GDM1 (cell line): ENCODE measurements at regions not wholly inside any gene's neighbourhood (a gene's known extent, or its start where the extent isn't known, plus 50 kb on each side); places are given as distances from the start of the nearest gene placed in this dataset.
A peak's percentile ranks its signal among the peaks of the same experiment; 100 is the strongest.
"Not testable (repeated sequence)": the region's sequence is repeated elsewhere in the genome, so short reads cannot be mapped to it uniquely, and the experiment has no call there.

Source experiments
- DNase-seq: peaks from one replicate; lab custom pipeline; 2025; lab: John Stamatoyannopoulos, UW

DNA sequence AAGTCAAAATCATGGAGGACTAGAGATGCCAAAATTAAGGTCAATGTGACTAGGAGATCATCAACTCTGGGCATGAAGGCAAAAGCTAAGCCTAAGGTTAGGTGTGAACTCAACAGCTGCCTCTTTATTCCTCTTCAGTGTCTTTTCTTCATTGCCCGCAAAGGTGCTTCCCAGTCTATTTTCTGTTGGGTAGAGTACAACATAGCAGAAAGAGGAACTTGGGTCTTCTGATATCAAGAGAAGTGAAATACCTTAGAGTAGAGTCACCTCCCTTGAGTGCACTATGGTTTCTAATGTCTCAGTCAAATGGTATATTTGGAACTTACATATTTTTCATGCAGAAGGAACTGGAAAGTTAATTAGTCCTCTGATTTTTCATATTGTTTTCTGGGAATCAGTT is 122.5 kb upstream of the GRIN3A start:
- no peak for DNase-seq

DNA sequence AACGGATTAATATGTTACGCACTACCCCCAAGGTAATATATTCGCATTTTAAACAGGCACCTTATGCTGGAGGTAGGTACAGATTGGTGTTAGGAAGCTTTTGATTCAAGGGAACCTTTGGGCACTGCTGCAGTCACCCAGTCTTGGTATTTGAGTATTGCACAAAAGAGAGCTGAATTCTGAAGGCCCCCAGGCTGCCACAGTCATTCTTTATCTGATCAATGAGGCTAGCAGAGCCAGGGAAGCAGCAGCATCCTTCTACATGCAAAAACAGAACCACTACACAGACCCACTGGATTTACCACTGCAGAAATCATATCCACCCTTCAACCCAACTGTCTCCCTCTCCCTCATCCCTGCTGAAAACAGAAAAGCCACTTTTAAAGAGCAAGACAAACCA is 121.2 kb upstream of the GRIN3A start:
- DNase-seq: no peak

DNA sequence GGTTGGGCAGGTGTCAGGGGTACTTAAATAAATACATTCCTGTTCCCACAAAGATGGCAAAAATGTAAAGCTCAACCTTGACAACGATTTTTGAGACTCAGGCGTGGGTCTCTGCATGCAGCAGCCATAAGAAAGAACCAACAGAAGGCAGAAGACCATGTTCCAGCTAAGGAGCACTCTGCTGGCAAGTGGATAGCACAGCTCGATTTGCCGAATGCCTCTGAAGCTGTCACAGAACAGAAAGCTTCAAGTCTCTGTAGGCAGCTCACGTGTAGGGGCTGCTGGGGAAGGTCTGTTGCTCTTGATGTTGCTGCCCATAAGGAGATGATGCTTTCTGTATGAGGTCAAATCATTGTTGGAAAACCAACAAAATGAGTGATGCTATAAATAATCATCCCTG is 119.6 kb upstream of the GRIN3A start:
- no peak for DNase-seq

DNA sequence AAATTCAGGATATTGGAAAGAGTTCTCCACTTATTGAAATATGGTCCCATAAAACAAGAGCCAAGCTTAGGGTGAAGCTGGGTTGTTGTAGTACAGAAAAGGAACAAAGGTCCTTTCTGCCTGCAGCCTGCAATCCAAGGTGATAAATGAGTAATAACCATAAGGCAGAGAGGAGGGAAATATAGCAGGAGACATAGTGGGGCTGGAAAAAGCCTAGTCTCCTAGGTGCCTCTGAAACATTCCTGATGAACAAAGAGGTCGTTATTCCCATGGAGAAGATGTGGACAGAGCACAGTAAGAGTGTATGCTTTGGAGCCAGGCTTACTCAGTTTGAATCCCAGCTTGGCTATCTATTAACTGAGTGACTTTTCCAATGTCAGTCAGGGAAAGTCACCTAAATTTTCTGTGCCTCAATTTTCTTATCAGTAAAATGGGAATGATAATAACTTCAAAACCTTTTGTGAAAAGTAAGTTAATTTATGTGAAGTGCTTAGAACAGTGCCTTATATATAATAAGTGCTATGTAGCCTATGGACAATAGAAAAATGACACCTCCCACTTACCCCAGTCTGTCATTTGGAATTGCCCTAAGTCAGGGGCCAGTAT is 110.8 kb upstream of the GRIN3A start:
- DNase-seq: no peak

DNA sequence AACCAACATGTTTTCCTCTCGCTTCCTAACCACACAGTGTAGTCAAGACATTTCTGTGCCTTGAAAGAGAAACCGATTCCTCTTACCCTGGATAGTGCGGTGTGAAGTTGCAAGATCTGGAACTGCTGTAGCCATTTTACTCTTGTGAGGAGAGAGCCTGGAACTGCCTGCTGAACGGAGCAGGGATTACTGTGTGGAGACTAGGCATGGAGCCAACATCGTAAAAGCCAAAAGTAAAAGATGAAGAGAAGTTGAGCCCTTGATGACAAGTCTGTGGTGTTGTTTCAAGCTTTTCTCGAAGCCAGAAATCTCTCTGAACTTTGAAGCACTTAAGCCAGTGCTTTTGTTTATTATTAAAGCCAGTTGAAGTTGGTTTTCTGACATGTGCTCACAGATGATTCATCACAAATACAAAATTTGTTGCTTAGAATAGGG is 110.1 kb upstream of the GRIN3A start:
- DNase-seq: no peak

DNA sequence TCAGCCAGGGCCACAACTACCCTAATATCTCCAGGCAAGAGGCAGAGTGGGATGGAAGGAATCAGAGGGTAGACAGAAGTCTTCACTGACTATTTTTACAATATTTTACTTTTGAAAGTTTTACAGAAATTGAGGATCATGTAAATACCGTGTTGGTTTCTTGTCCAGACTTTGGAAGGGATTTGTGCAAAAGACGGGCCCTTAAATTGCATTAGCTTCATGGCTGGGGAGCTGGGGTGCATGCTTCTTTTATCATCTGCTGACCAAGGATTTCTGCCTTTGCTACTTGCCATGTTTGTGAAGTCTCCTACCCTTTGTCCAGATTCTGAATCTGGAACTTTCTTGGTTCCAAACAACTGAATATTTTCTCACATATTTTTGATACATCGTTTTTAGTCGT is 107.7 kb upstream of the GRIN3A start:
- no peak for DNase-seq

DNA sequence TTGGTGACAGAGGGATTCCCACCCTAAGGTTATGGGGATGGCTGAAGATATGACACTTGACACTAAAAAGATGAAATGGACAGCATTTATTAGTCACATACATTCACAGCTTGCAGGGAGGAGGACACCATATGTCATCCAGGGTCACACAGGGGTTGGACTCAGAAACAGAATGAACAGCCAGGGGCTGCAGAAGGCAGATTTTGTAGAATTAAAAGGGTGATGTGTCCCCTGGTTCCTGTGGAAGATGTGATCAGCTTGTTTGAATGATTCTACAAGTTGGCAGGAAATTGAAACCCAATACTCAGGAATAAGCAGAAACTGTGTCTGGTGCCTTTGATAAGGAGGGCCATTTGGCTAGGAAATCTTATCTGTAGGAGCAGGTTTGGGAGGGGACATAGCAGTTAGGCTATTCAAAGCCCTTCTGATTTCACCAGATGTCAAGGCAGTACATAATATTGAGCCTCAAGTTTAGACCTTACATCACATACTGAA is 102.3 kb upstream of the GRIN3A start:
- DNase-seq: no peak

DNA sequence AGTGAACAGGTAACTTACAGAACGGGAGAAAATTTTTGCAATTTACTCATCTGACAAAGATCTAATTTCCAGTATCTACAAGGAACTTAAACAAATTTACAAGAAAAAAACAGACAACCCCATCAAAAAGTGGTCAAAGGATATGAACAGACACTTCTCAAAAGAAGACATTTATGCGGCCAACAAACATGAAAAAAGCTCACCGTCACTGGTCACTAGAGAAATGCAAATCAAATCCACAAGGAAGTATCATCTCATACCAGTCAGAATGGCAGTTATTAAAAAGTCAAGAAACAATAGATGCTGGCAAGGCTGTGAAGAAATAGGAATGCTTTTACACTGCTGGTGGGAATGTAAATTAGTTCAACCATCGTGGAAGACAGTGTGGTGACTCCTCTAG is 100.5 kb upstream of the GRIN3A start:
- not testable (repeated sequence) for DNase-seq

DNA sequence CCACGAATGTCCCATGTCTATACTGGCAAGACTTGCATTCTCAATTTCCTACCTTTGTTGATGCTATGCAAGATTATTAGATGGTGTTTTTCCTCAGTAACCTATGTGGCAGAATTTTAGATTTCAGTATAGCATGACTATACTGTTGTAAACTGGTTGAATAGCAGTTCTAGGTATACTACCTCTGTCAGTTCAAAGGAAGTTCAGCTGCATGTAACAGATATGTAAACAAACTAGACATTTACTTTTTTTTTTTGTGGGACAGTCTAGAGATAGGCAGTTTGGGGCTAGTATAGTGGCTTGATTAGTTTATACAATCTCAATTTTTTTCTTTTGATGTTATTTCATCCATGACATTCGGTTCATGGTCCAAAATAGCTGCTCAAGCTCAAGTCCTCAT is 97.6 kb upstream of the GRIN3A start:
- DNase-seq: no peak

DNA sequence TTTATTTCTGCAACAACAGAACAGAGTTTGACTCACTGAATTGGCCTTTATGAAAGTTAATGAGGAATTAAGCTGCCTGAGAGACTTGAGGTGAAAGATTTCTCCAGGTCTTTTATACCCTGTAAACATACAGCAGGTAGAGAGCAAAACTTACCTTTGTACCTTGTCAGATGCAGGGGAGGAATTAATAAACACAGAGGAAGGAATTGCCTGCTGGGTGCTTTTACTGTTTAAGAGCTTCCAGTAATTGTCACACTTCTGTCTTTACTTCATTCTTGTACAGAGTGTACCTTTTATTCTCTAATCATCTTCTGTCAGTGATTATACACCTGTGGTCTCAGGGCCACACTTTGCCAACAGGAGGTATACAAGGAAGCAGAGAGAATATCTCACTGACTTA is 94.0 kb upstream of the GRIN3A start:
- no peak for DNase-seq

DNA sequence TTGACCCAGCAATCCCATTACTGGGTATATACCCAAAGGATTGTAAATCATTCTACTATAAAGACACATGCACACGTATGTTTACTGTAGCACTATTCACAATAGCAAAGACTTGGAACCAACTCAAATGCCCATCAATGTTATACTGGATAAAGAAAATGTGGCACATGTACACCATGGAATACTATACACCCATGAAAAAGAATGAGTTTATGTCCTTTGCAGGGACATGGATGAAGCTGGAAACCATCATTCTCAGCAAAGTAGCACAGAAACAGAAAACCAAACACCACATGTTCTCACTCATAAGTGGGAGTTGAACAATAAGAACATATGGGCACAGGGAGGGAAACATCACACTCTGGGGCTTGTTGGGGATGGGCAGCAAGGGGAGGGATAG is 83.0 kb upstream of the GRIN3A start:
- not testable (repeated sequence) for DNase-seq

DNA sequence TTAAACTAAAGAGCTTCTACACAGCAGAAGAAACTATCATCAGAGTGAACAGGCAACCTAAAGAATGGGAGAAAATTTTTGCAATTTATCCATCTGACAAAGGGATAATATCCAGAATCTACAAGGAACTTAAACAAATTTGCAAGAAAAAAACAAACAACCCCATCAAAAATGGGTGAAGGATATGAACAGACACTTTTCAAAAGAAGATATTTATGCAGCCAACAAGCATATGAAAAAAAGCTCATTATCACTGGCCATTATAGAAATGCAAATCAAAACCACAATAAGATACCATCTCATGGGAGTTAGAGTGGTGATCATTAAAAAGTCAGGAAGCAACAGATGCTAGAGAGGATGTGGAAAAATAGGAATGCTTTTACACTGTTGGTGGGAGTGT is 82.5 kb upstream of the GRIN3A start:
- not testable (repeated sequence) for DNase-seq

DNA sequence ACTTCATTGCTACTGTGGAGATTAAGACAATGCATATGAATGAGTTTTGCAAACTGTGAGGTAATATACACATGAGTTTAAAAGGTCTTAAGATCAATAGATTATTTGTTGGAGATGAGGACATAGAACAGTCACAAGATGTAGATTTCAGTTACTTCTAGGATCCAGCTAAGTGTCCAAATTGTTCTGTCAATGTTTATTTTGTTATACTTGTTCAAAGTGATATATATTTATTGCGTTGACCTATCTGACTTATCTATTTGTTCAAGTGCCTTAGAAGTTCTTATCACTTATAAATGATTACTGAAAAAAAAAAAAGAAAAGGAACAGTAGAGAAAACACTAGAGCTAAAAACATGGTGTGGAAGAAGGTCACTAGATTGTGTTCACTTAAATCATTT is 75.6 kb upstream of the GRIN3A start:
- no peak for DNase-seq

DNA sequence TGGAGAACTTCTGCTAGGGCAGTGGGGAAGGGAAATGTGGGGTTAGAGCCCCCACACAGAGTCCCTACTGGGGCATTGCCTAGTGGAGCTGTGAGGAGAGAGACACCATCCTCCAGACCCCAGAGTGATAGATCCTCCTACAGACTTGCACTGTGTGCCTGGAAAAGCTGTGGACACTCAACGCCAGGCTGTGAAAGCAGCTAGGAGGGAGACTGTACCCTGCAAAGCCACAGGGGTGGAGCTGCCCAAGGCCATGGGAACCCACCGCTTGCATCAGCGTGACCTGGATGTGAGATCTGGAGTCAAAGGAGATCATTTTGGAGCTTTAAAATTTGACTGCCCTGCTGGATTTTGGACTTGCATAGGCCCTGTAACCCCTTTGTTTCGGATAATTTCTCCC is 69.4 kb upstream of the GRIN3A start:
- not testable (repeated sequence) for DNase-seq

DNA sequence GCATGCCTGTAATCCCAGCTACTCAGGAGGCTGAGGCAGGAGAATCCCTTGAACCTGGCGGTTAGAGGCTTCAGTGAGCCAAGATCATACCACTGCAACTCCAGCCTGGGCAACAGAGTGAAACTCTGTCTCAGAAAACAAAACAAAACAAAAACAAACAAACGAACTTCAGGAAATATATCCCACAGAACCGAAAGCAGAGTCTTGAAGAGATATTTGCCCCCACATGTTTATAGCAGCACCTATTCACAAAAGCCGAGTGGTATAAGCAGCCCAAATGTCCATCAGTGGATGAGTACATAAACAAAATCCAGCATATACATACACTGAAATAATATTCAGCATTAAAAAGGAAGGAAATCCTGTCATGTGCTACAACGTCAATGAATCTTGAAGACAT is 57.6 kb upstream of the GRIN3A start:
- DNase-seq: no peak

DNA sequence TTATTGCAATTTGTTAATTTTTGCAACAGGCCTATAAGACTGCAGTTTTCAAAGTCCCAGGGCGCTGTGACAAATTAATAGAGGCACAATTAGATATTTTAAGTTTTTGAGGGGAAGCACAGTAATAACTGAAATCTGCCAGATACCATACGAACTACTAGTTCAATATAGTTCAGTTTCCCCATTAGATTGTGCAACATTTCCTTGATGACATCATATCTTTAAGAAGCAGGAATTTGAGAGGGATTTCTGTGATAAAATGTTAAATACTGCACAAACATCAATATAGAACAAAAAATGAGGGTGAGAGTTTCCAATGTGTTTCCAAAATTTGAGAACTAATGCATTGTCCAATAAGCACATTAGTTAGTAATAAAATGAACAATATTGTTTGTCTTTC is 56.7 kb upstream of the GRIN3A start:
- DNase-seq: no peak

DNA sequence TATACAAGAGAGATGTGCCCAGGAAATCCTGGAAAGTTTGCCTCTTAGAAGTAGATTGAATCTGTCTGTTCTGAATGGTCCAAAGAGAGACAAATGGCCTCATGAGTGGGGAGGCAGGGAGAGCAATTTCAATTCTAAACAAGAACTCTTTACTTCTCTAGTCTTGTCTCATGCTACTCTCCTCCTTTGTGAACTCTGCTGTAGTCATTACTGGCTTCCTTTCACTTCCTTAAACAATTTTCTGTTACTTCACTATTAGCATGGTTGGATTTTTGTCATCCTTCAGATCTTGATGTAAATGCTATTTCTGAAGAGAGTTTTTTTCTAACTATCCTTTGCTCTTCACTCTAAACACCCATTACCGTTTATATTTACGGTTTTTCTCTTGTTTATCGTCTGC is 54.0 kb upstream of the GRIN3A start:
- DNase-seq: no peak

DNA sequence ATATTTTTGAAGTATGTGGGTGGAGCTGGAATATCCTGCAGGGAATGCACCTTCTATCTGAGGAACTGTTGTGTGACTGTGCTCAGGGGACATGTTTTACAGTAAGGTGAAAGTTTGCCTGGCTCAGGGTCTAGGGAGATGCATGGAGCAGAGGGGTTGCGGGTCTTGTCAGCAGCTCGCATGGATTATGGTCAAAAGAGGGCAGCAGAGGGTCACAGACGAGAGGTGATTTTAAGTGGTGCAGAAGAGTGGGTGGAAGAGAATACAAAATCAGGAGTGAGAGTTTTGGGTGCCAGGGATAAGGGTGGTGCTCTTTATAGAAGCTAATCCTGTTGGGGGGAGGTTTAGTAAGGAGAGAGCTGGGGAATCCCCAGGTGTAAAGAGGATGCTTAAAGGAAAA is 53.5 kb upstream of the GRIN3A start:
- peak; percentile 19 for DNase-seq

DNA sequence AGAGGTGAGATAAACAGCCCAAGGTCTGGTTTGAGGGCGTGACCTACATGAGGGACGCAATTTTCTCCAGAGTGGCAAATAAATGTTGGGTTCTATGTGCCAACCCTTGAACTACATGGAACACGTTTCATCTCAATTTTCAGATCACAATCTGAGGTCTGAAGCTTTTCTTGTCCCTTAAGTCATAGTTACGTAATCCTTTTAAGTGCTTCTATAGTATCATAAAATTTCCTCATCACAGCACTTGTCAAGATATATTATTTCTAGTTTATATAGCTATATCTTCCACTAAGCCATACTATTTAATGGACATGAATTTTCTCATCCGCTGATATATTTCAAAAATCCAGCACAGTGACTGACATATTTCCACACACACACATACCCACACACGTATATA is 53.1 kb upstream of the GRIN3A start:
- DNase-seq: no peak
